ENCODE measurements at regions not wholly inside any gene's neighbourhood (a gene's known extent, or its start where the extent isn't known, plus 50 kb on each side); places are given as distances from the start of the nearest gene placed in this dataset.

DNA sequence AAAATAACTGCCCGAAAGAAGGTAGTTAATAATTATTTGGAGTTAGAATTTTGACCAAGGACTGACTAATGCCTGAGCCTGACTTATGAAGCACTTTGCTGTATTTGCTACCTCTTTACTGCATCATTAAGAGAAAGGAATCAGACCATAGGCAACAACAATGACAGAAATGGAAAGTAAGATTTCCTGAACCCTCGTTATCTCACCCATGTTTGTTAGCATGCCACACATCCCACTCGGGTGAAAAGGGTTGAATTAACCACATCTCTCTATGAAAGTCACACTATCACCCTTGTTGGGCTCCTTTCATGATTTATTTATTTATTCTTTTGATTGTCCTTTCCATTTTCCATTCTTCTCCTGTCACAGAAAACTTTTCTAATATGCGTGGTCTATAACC lies 59.6 kb downstream of the OLIG3 start:
- DNase-seq (ENCODE audit: low read depth in 2 of 2): no peak

DNA sequence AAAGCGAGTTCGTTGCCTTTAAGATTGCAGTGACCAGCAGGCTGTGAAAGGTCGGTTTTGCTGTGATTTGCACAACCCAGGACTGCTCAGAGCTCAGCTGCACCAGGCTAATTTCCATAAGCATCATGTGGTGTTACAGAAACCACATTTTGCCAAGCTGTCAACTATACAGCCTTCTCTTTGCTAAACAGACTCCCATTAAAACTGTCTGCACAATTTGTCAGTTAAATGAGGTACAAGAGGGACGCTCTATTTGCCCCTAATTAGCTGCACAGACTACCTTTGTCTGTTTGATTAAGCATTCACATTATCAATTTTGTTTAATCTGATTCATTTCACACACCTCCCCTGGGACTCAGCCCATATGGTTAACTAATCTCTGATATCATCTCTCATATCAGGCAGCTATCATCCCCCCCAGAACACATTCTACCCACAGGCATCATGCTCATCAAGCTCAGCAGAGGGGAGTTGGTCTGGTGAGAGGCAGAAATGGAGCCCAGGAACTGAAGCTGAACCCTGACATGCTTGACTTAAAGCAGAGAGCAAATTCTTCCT lies 62.1 kb downstream of the OLIG3 start:
- DNase-seq (ENCODE audit: low read depth in 2 of 2): no peak

DNA sequence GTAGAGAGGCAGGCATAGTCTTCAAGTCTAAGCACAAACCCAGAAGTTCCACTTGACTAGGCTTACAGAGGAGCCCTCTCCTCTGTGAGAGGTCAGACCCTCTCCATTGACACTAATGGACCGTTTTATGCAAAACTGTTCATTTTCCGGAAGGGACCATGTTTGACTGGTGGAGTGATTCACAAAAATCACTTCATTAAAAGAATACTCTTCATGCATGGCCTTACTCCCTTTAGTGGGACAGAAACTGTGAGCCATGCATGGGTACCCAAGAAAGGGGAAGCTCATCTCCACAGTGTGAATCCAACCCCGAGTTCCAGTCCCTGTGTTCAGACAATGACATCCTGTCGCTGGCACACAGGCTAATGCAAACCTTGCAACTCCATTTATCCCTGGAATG lies 63.2 kb downstream of the OLIG3 start:
- DNase-seq (ENCODE audit: low read depth in 2 of 2): no peak

DNA sequence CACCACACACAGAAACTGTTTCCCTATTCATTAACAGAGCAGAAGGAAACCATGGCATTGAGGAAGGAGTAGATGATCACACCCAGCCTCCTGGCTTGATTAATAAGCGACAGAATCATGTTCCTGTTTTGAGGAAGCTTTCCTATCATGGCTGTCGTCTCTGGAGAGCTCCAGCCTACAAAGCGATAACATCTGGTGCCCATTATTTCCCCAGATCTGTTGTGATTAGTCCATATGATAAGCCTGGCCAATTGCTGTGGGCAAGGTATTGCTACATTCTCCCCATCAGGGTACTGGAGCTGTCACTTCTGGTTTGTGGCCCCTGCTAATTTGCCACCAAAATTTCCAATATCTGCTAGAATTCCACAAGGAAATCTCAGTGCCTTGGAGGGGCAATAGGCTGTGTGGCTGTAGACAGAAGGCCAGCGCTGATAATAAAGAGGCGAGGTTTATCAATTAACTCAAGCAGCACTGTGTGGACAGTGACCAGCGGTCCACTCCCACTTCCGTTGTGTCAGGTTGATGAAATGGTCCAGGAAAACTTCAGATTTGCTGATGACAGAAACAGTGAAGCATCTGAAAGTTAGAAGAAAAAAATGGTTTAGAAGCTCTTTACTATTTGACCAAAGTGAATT lies 66.4 kb downstream of the OLIG3 start:
- no peak for DNase-seq (ENCODE audit: low read depth in 2 of 2)

DNA sequence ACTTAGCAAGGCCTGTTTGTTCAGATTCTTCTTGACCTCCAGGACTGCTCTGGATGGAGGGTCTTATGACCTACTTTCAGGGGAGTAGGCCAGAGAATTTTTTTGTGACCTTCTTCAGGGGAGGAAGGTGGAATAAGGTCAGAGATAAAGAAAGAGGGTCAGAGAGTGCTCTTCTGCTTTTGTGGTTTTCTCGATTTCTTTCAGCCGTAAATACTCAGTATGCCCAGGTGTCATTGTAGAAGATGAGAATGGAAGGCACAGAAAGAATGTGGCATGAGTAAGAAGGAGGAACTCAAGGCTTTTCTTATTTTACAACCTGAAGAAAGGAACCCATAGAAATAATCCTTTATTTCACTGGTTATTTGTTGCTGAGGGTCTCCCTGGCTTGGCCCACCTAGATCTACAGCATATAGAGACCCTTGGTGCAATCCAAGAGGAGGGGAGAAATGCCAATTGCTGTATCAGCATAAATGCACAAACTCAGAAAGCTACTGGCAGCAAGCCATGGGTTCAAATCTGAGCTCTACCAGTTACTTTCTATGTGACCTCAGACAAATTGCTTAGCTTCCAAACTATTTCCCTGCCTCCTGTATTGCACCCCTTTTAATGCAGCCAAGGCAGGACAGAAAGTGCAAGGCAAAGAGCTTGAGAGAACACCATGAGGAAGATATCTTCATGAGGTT lies 68.0 kb downstream of the OLIG3 start:
- DNase-seq (ENCODE audit: low read depth in 2 of 2): no peak

DNA sequence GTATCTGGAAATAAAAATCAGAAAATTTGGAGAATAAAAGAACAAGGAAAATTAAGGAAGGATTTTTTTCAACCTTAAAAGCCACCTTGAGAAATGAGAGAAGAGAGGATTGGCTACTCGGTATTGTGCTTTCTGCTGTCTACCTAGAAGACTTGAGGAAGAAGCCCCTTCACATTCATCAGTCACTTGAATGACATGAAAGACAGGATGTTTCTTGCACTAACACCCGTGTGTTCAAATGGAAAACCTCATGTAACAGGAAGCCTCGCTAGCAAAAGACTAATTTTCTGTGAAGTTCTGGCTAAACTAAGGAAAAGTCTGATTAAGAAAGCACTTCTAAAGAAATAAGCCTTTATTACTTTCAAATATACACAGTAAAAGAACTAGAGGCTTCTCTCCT lies 69.9 kb downstream of the OLIG3 start:
- DNase-seq (ENCODE audit: low read depth in 2 of 2): no peak

DNA sequence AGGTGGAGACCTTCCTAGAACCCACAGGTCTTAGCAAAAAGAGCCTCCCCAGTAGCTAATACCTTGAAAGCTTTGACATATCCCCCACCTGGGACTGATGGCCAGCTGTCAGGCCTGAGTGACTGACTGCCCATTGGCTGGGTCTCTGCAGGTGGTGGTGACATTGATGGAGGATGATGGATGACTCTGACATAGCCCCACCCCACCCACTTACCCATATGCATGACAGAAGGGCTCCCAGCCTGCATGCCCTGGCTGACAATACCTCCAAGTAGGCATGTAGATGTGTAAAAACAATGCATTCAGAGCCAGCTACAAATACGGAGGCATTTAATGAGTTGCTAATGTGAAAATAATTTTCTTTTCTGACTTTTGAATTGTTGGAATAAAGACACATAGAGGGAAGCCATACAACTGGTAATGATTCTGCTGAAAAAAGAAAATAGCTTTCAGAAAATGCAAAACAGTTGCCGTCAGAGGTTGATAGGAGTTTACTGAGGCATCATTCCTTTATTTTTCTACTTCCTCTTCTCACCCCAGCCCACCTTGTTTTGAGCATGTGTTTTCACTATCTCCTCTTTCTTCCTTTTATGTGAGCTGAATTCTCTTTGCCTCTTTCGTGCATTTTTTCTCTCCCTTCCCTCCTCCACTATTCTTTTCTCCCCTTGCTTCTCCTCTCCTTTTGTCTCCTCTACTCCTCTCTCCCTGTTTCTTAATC lies 70.6 kb downstream of the OLIG3 start:
- DNase-seq (ENCODE audit: low read depth in 2 of 2): no peak

DNA sequence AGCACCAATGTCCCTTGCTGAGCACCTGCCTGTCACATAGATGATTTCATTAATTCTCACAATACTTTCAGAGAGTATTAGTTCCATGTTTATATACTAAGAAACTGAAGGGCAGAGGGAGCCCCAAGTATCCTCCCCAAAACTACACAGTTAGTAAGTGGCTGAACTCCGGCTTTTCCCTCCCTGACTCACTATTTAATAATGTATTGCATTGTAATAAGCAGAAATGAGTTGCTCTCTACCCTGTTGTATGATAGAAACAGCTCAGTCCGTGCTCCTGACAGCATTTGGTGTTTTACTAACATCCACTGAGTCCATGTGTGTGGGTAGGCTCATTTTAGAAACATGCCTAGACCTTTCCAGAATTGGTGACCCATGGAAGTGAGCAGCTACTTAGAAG lies 76.8 kb downstream of the OLIG3 start:
- no peak for DNase-seq (ENCODE audit: low read depth in 2 of 2)

DNA sequence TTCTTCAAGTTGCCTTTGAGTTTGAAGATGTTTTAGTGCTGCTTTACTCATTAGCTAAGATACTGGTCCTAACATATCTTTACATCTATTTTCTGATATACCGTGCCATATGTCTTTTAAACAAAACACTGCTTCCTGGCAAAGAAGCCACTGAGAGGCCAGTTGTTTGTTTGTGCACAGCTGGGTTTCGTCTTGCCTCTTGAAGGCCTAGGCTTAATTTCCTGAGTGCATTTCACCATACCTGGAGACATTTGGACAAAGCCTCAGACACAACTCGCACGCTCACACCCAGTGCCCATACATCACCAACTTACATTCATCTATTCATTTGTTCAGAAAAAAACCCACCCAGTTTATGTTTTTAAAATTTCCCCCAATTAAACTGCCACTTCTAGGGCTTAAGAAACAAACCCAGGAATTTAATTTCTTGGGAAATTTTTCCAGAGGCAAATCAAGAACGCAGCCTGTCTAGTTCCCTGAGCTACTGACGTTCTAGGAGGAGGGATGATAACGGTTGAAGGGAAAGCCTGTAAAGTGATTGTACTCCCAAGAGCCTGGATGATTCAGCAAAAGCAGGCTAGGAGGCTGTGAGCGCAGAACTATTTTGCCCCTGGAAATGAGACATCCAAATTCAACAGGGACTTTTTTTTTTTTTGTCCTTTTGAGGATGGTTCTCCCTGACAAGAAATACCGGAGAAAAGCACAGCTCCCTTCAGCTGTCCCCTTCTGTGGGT lies 77.7 kb downstream of the OLIG3 start:
- no peak for DNase-seq (ENCODE audit: low read depth in 2 of 2)

DNA sequence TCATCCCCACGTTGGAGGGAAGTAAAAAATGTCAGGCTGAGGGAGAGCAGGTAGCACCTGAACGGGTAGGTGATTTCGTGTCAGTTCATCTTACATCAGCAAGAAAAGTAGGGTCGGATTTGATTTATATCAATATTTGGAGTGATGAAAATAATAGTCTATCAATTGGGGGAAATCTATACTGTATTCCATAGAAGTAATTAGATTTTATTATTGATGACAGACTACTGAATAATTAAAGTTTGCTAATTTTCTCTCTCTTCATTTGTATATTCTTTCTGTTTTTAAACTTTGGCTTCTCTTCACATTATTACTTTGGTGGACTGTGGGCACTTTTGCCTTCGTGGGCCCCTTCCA lies 78.4 kb downstream of the OLIG3 start:
- DNase-seq (ENCODE audit: low read depth in 2 of 2): no peak

DNA sequence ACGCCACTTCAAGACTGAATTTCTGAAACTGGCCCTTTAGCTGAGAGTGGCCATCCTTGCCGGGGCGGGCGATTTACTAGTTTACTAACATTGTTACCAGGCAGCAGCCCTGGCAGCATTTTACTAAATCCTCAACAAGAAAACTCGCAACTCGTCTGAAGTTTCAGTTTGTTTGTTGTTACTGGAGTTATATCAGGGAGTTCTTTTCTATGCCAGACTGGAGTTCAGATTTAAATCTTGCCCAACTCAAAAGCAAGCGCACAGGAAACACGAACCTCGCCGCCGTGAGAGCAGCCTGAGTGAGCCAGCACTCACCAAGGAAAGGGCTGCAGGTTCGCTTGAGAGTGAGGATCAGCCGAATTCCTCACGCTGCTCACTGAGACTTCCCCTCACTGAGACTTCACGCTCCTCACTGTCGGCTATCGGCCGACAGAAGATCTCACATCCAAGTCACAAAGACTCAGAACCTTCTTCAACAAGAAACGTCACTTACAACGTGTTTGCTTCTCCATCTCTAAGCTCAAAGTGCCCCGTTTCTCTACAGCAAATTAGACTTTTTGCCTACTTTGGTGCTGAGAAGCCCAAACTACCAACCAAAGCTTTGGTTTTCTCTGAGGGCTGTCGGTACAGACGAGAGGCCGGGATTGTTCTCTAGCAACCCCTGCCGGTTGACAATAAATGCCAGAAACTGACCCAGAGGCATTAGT lies 78.9 kb downstream of the OLIG3 start:
- DNase-seq (ENCODE audit: low read depth in 2 of 2): peak; percentile 51 to 52

DNA sequence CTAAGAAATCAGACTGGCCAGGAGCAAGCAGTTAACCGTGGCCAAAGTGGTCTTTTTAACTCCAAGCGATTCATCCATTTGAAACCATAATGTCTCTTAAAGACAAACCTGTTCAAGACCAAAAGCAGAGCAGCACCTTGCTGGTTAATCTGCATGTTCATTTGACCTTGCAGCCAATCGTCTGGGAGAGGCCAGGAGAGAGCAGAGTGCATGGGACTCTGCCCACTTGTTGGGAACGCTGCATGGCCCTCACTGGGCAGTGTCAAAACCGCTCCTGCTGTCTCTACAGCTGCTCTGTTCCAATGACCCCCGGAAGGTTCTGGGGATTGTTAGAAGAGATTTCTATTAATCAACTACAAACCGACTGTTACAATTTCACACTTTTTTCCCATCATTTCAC lies 79.6 kb downstream of the OLIG3 start:
- no peak for DNase-seq (ENCODE audit: low read depth in 2 of 2)

DNA sequence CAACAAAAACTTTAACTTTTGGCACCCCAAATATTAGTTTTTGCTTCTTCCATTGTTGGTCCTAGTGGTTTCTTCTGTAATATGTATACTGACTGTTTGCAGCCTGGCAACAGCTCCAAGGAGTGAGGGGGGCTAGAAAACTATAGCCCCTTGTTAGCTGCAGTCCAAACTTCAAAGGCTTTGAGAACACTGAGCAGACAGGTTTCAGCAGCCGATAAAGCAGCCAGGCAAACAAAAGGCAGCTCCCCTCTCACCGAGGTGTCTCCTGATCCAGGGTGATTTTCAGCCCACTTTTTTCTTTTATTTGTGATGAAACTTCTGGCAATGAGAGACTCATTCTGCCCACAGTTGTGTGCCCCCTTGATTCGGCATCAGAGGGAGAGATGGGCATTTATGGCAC lies 80.7 kb downstream of the OLIG3 start:
- DNase-seq (ENCODE audit: low read depth in 2 of 2): no peak

DNA sequence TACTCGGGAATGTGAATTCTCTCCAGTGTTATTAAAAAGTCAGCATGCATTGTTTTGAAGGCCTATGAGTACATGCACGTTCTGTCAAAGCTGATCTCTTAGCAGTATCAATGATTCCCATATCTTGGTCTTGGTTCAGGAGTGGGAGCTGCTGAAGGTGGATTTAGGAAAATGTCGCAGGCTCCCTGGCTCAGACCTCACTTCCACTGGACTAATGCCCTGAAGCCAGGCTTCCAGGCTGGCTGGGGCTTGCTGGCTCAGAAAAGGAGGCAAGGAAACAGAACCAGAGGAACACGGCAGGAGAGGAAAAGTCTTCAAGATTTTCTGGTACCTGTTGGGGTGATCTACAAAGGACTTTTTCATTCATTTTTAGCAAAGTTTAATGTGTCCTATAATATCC lies 81.6 kb downstream of the OLIG3 start:
- no peak for DNase-seq (ENCODE audit: low read depth in 2 of 2)

DNA sequence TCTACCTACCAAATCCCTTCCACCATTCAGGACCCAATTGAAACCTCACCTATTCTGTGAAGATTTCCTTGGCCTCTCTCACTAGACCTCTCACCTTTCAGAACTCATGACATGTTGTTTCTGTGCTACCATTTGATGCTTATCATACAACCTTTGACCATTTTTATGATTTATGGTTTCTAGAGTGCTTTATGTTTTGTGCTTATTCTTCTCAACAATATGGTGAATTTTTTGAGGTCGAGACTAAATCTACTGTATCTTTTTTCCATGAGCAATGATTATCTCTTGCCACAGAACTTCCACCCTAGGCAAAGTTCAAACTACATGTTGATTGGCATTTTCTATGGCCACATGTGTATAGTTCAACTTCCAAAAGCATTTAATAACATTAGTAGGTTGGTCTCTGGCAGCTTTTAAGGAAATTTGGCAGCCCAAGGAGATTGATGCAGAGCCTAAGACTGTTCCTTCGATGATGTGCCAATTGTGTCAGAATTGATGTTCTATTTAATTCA lies 84.9 kb downstream of the OLIG3 start:
- no peak for DNase-seq (ENCODE audit: low read depth in 2 of 2)

DNA sequence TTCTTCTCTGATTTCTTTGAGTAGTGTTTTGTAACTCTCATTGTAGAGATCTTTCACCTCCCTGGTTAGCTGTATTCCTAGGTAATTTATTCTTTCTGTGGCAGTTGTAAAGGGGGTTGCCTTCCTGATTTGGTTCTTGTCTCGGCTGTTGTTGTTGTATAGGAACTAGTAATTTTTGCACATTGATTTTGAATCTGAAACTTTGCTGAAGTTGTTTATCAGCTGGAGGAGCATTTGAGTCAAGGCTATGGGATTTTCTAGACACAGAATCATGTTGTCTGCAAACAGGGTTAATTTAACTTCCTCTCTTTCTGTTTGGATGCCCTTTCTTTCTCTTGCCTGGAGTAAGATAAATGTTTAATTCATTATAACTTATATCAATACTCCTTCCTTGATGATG lies 86.4 kb downstream of the OLIG3 start:
- no peak for DNase-seq (ENCODE audit: low read depth in 2 of 2)

DNA sequence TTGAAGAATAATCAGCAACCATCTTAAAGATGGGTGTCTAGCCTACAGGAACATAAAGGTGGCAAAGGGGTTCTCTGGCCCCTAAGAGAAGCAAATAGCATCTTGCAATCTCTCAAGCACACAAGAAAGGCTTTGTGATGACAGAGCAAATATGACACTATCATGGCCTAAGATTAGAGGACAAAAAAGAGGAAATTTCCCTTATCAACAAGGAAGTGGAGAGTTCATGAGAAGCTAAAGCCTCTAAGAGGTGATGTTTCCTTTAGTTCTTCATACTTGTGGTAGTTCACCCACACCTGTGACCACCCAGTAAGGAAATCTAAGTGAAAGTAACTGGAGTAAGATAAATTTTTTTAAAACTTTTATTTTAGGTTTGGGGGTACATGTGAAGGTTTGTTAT lies 88.4 kb downstream of the OLIG3 start:
- DNase-seq (ENCODE audit: low read depth in 2 of 2): no peak

DNA sequence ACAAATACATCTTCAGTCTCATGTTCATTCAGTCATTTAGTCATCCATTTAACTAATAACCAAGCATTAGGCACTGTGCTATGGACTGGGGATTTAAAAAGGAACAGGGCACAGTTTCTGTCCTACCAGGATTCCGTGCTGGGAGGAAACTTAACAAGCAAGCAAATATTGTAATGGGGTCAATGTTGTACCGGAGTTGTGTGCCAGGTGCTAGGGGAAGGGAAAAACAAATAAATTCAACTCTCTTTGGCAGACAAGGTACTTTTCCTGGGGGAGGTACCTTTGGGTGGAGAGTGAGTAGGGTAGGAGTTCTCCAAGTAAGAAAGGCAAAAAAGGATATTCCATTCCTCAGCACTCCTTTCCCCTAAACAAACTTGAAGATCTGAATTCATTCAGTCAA lies 90.3 kb downstream of the OLIG3 start:
- no peak for DNase-seq (ENCODE audit: low read depth in 2 of 2)

DNA sequence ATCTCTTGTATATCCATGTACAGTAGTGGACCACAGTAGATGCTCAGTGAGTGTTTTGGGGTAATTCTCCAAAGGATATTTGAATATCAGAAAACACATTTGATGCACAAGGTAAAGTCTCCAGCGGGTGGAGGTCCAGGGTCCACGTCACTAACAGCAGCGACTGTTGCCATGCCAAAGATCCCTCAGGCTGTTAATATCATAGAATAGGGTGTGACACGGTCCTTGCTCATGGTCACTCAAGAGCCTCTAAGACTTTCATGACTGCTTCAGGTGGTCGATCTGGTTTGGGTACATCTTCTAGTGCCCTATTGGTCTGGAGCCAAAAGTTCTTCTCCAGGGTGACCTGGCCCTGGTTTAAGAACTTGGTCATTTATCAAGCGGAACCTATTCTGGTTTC lies 90.8 kb downstream of the OLIG3 start:
- DNase-seq (ENCODE audit: low read depth in 2 of 2): no peak

DNA sequence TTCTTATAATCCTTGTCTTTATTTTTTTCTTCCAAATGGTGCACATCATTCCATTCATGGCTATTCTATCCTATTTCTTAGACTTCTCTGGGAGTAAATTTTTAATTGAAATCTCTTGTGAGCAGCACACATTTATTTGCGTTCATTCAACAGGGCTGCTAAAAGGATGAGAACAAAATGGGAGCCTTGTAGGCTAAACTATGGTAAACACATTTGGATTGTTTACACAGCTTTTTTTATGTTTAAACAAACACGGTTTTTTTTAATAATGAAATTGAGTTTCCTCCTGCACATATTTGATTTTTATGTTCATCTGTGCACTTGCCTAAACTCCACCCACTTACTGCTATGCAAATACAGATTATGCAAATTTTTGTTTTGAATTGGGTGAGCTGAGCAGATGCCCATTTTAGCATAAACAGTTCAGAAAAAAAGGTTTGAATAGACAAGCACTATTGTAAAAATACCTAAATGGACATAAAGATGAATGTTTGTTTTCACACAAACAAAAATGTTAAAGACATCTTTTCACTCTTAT lies 92.0 kb downstream of the OLIG3 start:
- DNase-seq (ENCODE audit: low read depth in 2 of 2): no peak

DNA sequence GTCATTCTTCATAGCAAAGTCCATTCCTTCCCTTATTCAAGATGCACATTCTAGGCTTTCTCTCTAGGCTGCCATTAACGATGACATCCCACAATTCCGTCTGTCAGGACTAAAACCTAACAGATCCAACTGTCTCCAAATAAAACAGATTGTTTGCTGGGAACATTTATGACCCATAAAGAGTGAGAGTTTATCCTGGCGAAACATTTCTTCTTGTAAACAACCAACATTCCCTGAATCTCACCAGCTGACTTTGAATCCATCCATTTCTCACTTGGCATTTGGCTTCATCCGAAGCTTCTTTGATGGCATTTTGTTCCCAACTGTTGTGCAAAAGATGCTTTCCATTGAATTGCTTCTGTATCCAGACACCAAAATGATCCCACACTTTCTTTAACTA lies 93.1 kb downstream of the OLIG3 start:
- no peak for DNase-seq (ENCODE audit: low read depth in 2 of 2)
